Peyer's patch (tissue), 4 donors: ENCODE measurements at regions not wholly inside any gene's neighbourhood (a gene's known extent, or its start where the extent isn't known, plus 50 kb on each side); places are given as distances from the start of the nearest gene placed in this dataset.

Experiments
- DNase-seq, 3 donors: peaks; one replicate each; pipeline ENCODE4 v3.0.0-alpha.2; 2017 to 2019
- H3K27ac ChIP-seq, 4 donors: fragments of 200-600 bp; sonication (generic); one replicate each; pipeline ENCODE4 v1.5.1; 2016 to 2019
- H3K27me3 ChIP-seq, 2 donors: fragments of 200-600 bp; sonication (generic); one replicate each; pipeline ENCODE4 v1.5.1; 2019
- H3K36me3 ChIP-seq, 3 donors: fragments of 200-600 bp; sonication (generic); one replicate each; pipeline ENCODE4 v1.5.1; 2016 to 2019
- H3K4me1 ChIP-seq, 4 donors: fragments of 200-600 bp; sonication (generic); one replicate each; pipeline ENCODE4 v1.5.1; 2016 to 2019
- H3K4me3 ChIP-seq, 4 donors: fragments of 200-600 bp; sonication (generic); 1 replicate in 3 of 4; 2 replicates in 1 of 4; pipeline ENCODE4 v1.5.1; 2016 to 2019; ENCODE audit warnings: mild to moderate bottlenecking in 1 of 4
- H3K9me3 ChIP-seq, 4 donors: fragments of 200-600 bp; sonication (generic); one replicate each; pipeline ENCODE4 v1.5.1; 2016 to 2019; ENCODE audit warnings: mild to moderate bottlenecking in 1 of 4
- CTCF ChIP-seq, 6 experiments: fragments of 450-650 bp in 4 of 6; fragments of 200-600 bp in 2 of 6; sonication (generic) in 1 of 6; IDR thresholded peaks; one replicate each; pipeline ENCODE4 v1.5.1; 2017 to 2019; ENCODE audit warnings: antibody characterized with exemption in 6 of 6, mild to moderate bottlenecking in 3 of 6, moderate library complexity in 1 of 6
- POLR2A ChIP-seq, 2 donors: fragments of 450-650 bp; IDR thresholded peaks; one replicate each; pipeline ENCODE4 v1.5.1; 2017; ENCODE audit warnings: antibody characterized with exemption in 2 of 2, mild to moderate bottlenecking in 2 of 2, moderate library complexity in 2 of 2

GRCh38 chr18:56270671-56271250 is 367.6 kb downstream of the TXNL1 start:
- no peaks in the 10 kb centered on the region for H3K36me3 ChIP-seq
- no peak overlapping the region for H3K27ac ChIP-seq
- H3K9me3 ChIP-seq = no peaks in the 10 kb centered on the region
- TF ChIP-seq CTCF (IDR thresholded peaks at IDR 0.05) (no peak), POLR2A (IDR thresholded peaks at IDR 0.05) (no peak)
- H3K27me3 ChIP-seq = no peaks in the 10 kb centered on the region
- H3K4me1 ChIP-seq = no peaks in the 10 kb centered on the region
- H3K4me3 ChIP-seq = no peak overlapping the region
- DNase-seq = no peak

GRCh38 chr18:56269958-56270357 is 368.4 kb downstream of the TXNL1 start:
- Histone ChIP-seq H3K27me3 (no peaks in the 10 kb centered on the region), H3K4me3 (no peak overlapping the region), H3K27ac (no peak overlapping the region), H3K9me3 (no peaks in the 10 kb centered on the region), H3K4me1 (no peaks in the 10 kb centered on the region), H3K36me3 (no peaks in the 10 kb centered on the region)
- DNase-seq = no peak
- TF ChIP-seq POLR2A (IDR thresholded peaks at IDR 0.05) (no peak), CTCF (IDR thresholded peaks at IDR 0.05) (no peak)

GRCh38 chr18:56268952-56269351 is 369.4 kb downstream of the TXNL1 start:
- Histone ChIP-seq H3K36me3 (no peaks in the 10 kb centered on the region), H3K27ac (no peak overlapping the region), H3K27me3 (no peaks in the 10 kb centered on the region), H3K9me3 (no peaks in the 10 kb centered on the region), H3K4me3 (no peak overlapping the region), H3K4me1 (no peaks in the 10 kb centered on the region)
- DNase-seq = no peak
- TF ChIP-seq POLR2A (IDR thresholded peaks at IDR 0.05) (no peak), CTCF (IDR thresholded peaks at IDR 0.05) (no peak)

GRCh38 chr18:56267334-56267733 is 371.1 kb downstream of the TXNL1 start:
- no peaks in the 10 kb centered on the region for H3K9me3 ChIP-seq
- H3K27ac ChIP-seq = peak overlapping the region in 1 of 4 donors; percentile 53
- TF ChIP-seq CTCF (IDR thresholded peaks at IDR 0.05) (no peak), POLR2A (IDR thresholded peaks at IDR 0.05) (no peak)

GRCh38 chr18:56258178-56258577 is 380.2 kb downstream of the TXNL1 start:
- Histone ChIP-seq H3K36me3 (no peaks in the 10 kb centered on the region), H3K27ac (peak overlapping the region in 1 of 4 donors; percentile 31), H3K9me3 (no peaks in the 10 kb centered on the region), H3K27me3 (no peaks in the 10 kb centered on the region), H3K4me3 (no peak overlapping the region), H3K4me1 (no peaks in the 10 kb centered on the region)
- DNase-seq = no peak
- TF ChIP-seq CTCF (IDR thresholded peaks at IDR 0.05) (no peak), POLR2A (IDR thresholded peaks at IDR 0.05) (no peak)

More at GRCh38 chr18:56267334-56267733, 371.1 kb downstream of the TXNL1 start:
- no peaks in the 10 kb centered on the region for H3K27me3 ChIP-seq
- no peaks in the 10 kb centered on the region for H3K36me3 ChIP-seq
- DNase-seq = peak in 2 of 3 donors; percentile 59 to 62
- H3K4me3 ChIP-seq = no peak overlapping the region
- no peaks in the 10 kb centered on the region for H3K4me1 ChIP-seq

- H3K36me3 ChIP-seq = no peaks in the 10 kb centered on the region
- no peaks in the 10 kb centered on the region for H3K27me3 ChIP-seq
- TF ChIP-seq POLR2A (IDR thresholded peaks at IDR 0.05) (no peak), CTCF (IDR thresholded peaks at IDR 0.05) (no peak)
- no peaks in the 10 kb centered on the region for H3K9me3 ChIP-seq
- DNase-seq = no peak
- no peak overlapping the region for H3K27ac ChIP-seq
- H3K4me1 ChIP-seq = no peaks in the 10 kb centered on the region
- H3K4me3 ChIP-seq = no peak overlapping the region
Measured at GRCh38 chr18:56257205-56257604, 381.2 kb downstream of the TXNL1 start.
